ENCODE measurements at regions not wholly inside any gene's neighbourhood (a gene's known extent, or its start where the extent isn't known, plus 50 kb on each side); places are given as distances from the start of the nearest gene placed in this dataset.

DNA sequence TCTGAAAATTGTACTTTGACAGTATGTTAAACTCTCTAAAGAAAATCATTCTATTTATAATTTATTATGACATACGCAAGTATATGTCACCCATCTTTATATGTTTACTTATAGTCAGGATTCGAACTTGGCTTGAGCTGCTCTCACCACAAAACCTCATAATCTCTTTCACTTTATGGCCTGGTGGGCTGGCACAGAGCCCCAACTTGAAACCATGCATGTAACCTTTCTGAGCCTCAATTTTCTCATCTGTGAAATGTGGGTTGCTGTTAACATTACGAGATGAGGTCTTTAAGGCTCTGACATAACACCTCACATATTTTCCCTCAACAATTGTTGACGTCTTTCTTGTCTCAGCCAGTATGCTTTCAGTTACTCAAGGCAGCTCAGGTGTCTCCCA is 69.4 kb upstream of the PFN2 start:
- H3K27ac ChIP-seq: no peak overlapping the region
- TF ChIP-seq, protein P1, sequence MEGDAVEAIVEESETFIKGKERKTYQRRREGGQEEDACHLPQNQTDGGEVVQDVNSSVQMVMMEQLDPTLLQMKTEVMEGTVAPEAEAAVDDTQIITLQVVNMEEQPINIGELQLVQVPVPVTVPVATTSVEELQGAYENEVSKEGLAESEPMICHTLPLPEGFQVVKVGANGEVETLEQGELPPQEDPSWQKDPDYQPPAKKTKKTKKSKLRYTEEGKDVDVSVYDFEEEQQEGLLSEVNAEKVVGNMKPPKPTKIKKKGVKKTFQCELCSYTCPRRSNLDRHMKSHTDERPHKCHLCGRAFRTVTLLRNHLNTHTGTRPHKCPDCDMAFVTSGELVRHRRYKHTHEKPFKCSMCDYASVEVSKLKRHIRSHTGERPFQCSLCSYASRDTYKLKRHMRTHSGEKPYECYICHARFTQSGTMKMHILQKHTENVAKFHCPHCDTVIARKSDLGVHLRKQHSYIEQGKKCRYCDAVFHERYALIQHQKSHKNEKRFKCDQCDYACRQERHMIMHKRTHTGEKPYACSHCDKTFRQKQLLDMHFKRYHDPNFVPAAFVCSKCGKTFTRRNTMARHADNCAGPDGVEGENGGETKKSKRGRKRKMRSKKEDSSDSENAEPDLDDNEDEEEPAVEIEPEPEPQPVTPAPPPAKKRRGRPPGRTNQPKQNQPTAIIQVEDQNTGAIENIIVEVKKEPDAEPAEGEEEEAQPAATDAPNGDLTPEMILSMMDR (IDR thresholded peaks at IDR 0.05): no peak
- no peak for TF ChIP-seq ZFX (IDR thresholded peaks at IDR 0.05; ENCODE audit: borderline replicate concordance)

DNA sequence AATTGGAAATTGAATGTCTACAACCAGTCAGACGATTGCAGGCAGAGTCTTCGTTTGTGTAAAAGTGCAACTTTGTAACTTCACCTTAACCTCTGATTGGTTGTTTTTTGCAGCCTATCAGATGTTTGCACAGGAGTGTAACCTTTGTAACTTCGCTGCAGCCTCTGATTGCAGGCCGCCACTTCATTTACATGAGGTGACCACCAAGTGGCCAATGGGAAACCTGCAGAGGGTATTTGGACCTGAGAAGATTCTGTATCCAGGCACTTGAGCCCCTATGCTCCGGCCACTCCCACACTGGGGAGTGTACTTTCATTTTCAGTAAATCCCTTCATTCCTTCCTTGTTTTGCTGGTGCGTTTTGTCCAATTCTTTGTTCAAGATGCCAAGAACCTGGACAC is 68.1 kb upstream of the PFN2 start:
- TF ChIP-seq, protein P1 (IDR thresholded peaks at IDR 0.05): no peak
- no peak for TF ChIP-seq ZFX (IDR thresholded peaks at IDR 0.05; ENCODE audit: borderline replicate concordance)
- peak overlapping the region; percentile 20; the same call in 1 of the 2 replicates for H3K27ac ChIP-seq

DNA sequence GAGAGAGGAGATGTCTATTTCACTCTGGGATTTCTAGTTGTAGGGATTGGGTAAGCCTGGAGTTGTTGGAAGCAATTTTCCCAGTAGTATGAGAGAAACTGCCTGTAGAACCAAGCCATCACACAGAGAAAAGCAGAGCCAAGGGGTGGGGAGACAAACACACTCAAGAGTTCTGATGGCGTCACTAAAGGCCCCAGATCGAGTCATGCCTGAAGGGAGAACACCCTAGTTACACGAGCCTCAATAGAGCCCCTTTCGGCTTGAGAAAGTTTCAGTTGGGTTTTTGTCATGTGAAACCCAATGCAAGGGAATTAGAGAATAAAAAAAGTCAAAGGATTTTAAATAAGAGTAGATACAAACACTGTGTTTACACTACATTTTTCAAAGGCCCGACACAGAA is 66.1 kb upstream of the PFN2 start:
- no peak overlapping the region for H3K27ac ChIP-seq
- TF ChIP-seq ZFX (IDR thresholded peaks at IDR 0.05; ENCODE audit: borderline replicate concordance): no peak
- TF ChIP-seq, protein P1 (IDR thresholded peaks at IDR 0.05): no peak

DNA sequence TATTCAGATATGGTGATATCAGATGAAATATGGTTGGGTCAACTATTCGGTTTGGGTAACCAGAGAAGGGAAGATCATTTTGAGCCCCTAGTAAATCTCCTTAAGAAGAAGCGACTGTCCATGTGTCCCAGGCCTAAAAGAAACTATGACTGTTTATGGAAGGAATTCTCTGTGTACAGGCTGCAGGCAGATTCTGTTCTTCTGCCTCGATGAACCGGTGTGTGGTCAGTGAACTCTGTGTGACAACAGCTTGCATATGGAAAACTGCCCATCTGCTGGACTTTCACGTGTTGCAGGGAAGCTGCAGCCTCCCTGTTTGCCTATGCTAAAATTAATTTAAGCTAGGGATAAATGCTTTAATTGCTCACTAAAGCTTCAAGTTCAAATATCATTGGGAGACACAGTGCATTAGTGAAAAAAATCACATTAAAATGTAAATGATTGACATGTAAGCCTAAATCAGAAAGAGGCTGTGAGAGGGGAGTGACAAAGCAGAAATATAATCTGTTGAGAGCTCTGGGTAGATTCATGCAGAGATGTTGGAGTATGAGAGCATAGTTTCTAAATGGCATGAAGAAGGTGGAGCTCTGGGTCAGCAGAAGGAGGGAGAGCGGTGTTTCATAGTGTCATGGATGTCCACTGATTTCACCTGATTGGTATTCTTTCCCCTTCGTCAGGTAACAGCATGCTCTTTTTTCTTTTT is 65.4 kb upstream of the PFN2 start:
- H3K27ac ChIP-seq: no peak overlapping the region
- no peak for TF ChIP-seq ZFX (IDR thresholded peaks at IDR 0.05; ENCODE audit: borderline replicate concordance)
- TF ChIP-seq, protein P1 (IDR thresholded peaks at IDR 0.05): no peak

DNA sequence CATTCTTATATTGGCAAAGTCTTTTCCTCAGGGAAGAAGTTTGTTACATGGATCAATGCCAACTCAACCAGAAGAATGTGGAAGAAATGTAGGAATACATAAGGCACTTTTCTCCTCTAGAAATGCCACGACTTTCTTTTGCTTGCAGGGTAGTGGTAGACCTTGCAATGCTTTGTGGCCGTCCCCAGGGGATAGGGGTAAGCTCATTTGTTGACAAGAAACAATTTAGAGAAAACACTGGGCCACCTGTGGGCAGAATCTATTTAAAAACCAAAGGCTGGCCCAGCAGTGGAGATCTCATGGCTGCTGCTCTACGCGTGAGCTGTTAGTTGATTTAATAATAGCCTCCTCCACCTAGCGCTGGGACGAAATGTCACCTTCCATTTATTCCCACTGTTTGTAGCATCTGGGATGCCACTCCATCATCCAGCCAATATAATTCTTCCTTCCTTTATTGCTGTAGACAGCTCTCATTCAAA is 64.6 kb upstream of the PFN2 start:
- TF ChIP-seq, protein P1 (IDR thresholded peaks at IDR 0.05): no peak
- no peak for TF ChIP-seq ZFX (IDR thresholded peaks at IDR 0.05; ENCODE audit: borderline replicate concordance)
- H3K27ac ChIP-seq: no peak overlapping the region

DNA sequence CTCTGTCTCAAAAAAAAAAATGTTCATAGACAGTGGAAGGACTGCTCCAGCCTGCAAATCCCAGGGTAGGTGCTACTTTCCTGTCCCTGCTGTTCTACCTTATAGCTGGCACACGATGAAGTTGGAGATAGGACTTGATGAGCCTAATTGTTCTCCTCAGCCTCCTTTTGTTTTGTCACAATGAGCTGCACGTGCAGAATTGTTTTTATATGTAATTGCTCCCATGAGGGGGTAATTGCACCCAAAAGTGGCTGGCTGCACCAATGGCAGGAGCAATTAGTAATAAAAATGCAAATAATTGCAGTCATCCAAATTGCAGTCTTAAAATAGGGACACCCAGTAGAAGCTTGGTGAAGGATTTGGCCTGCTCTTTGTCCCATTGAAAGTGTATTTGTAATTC is 63.0 kb upstream of the PFN2 start:
- no peak for TF ChIP-seq ZFX (IDR thresholded peaks at IDR 0.05; ENCODE audit: borderline replicate concordance)
- TF ChIP-seq, protein P1 (IDR thresholded peaks at IDR 0.05): no peak
- H3K27ac ChIP-seq: no peak overlapping the region

DNA sequence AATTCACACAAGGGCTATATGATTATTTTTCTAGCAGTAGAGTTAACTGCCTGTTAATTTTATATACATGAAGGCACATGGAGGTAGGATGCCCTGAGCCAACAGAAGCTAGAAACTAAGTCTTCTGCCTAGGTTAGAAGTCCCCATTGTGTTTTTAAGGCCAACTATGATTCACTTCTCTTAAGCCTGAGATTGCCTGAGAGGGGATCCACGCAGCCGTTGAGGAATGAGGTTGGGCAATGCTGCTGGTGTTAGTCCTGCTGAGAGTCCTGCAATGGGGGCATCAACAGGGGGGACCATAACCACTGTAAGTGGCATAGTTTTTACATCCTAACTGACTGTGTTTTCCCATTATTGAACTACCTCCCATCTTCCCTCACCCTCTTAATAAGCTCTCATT is 60.1 kb upstream of the PFN2 start:
- no peak for TF ChIP-seq ZFX (IDR thresholded peaks at IDR 0.05; ENCODE audit: borderline replicate concordance)
- TF ChIP-seq, protein P1 (IDR thresholded peaks at IDR 0.05): no peak

More for the DNA sequence above, 60.1 kb upstream of the PFN2 start:
- H3K27ac ChIP-seq: no peak overlapping the region

Data from 22Rv1 (cell line).